HG03520 (cell line): ENCODE measurements at regions not wholly inside any gene's neighbourhood (a gene's known extent, or its start where the extent isn't known, plus 50 kb on each side); places are given as distances from the start of the nearest gene placed in this dataset.
"Not testable (repeated sequence)": the region's sequence is repeated elsewhere in the genome, so short reads cannot be mapped to it uniquely, and the experiment has no call there.

Experiments used
- ATAC-seq: cut with Tn5 transposase; IDR thresholded peaks from one replicate; pipeline ENCODE4 v1.9.1; 2021; ENCODE audit warnings: mild to moderate bottlenecking, moderate library complexity; ENCODE audit not compliant: unreplicated experiment

- not testable (repeated sequence) for ATAC-seq
These were observed 70.7 kb upstream of the ZNF658 start for GRCh38 chr9:66829853-66830252.

GRCh38 chr9:66830777-66831497 is 69.6 kb upstream of the ZNF658 start:
- not testable (repeated sequence) for ATAC-seq

- ATAC-seq, result not testable (repeated sequence)
These were observed 68.3 kb upstream of the ZNF658 start for GRCh38 chr9:66832222-66832621.

- ATAC-seq, result not testable (repeated sequence)
These were observed 63.1 kb upstream of the ZNF658 start for GRCh38 chr9:66837242-66837937.
